HG02588 (cell line): ENCODE measurements at regions not wholly inside any gene's neighbourhood (a gene's known extent, or its start where the extent isn't known, plus 50 kb on each side); places are given as distances from the start of the nearest gene placed in this dataset.
"Not testable (repeated sequence)": the region's sequence is repeated elsewhere in the genome, so short reads cannot be mapped to it uniquely, and the experiment has no call there.

Experiments used
- ATAC-seq: cut with Tn5 transposase; IDR thresholded peaks from one replicate; pipeline ENCODE4 v1.9.1; 2021; ENCODE audit warnings: mild to moderate bottlenecking, moderate library complexity; ENCODE audit not compliant: unreplicated experiment

DNA sequence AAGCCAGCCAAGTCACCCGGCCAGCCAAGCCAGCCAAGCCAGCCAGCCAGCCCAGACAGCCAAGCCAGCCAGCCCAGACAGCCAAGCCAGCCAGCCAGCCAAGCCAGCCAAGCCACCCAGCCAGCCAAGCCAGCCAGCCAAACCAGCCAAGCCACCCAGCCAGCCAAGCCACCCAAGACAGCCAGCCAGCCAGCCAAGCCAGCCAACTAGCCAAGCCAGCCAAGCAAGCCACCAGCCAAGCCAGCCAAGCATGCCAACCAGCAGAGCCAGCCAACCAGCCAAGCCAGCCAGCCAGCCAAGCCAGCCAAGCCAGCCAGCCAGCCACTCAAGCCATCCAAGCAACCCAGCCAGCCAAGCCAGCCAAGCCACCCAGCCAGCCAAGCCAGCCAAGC is 323.1 kb upstream of the PLGLB2 start:
- not testable (repeated sequence) for ATAC-seq

- ATAC-seq: not testable (repeated sequence)
Measured at GRCh38 chr2:87425191-87425590, 322.7 kb upstream of the PLGLB2 start.

DNA sequence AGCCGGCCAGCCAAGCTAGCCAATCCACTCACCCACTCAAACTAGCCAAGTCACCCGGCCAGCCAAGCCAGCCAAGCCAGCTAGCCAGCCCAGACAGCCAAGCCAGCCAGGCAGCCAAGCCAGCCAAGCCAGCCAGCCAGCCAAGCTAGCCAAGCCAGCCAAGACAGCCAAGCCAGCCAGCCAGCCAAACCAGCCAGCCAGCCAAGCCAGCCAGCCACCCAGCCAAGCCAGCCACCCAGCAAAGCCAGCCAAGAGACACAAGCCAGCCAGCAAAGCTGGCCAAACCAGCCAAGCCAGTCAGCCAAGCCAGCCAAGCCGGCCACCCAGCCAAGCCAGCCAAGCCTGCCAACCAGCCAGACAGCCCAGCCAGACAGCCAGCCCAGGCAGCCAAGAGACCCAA is 322.2 kb upstream of the PLGLB2 start:
- not testable (repeated sequence) for ATAC-seq

GRCh38 chr2:87428452-87429130 is 319.3 kb upstream of the PLGLB2 start:
- ATAC-seq: not testable (repeated sequence)

GRCh38 chr2:87429206-87429930 is 318.5 kb upstream of the PLGLB2 start:
- ATAC-seq: not testable (repeated sequence)

- ATAC-seq: not testable (repeated sequence)
Measured at GRCh38 chr2:87429931-87430275, 318.0 kb upstream of the PLGLB2 start.

GRCh38 chr2:87431051-87431450 is 316.8 kb upstream of the PLGLB2 start:
- ATAC-seq: not testable (repeated sequence)

DNA sequence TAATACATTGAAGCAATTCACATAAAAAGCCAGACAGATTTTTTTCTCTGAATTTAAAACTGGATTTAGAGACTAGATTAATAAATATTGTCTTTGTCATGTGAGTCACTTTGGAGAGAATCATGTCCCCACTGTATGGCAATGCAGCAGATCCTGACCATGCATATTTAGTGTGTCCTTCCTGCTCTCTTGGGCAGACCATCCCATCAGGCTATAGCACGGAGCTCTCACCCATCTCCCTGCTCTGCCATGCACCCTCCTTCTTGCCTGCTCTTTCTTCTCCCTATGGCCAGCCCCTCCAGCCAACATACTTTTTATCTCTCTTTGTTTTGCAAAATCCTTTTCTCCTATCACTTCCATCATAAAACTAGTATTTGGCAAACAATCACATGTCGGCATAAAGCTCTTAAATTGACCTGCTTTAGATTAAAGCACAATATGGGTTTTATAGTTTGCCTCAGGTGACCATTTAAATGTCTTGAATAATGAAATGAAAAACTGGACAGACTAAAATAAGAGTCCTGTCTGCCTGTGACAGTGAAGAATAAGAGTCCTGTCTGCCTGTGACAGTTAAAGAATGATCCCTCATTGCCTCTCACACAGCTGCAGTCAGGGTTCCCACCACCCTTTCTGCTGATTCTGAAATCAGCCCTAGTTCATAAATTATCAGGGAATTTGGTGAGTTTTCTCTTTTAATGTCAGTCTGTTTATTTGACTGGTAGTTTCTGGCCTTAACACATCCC is 315.0 kb upstream of the PLGLB2 start:
- ATAC-seq: not testable (repeated sequence)

GRCh38 chr2:87436007-87436406 is 311.9 kb upstream of the PLGLB2 start:
- ATAC-seq: not testable (repeated sequence)

- not testable (repeated sequence) for ATAC-seq
Measured at GRCh38 chr2:87437701-87438260, 310.1 kb upstream of the PLGLB2 start.

DNA sequence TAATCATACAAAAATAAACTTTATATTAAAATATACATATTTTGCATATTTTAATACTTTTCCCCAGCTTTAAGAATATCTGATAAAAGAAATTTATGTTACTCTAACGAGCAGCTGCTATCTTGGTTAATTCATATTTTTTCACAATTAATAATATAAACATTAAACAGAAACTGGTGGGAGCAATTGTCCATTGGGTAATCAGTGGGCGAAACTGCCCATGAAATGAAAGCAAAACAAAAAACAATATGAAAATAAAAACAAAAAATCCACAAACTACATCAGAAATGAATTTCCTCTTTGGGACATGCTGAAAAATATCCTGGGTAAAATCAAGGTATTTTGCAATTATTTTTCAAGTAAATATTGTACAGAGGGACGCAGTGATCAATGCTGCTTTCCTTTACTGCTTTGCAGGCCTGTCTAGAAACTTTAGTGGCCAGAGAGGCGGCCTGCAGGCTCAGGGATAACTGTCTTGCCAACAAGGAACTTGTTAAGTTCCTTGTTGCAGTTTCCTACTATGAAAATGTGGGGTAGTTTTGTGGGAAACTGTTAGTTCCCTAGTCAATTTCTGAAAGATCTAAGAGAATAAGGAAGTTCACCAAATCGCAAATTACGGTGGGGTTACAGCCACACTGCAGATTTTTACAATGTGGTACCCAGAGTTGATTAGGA is 309.0 kb upstream of the PLGLB2 start:
- not testable (repeated sequence) for ATAC-seq

GRCh38 chr2:87439617-87440204 is 308.2 kb upstream of the PLGLB2 start:
- ATAC-seq: not testable (repeated sequence)

GRCh38 chr2:87440650-87441049 is 307.2 kb upstream of the PLGLB2 start:
- not testable (repeated sequence) for ATAC-seq

- not testable (repeated sequence) for ATAC-seq
Measured at GRCh38 chr2:87441375-87441774, 306.5 kb upstream of the PLGLB2 start.

DNA sequence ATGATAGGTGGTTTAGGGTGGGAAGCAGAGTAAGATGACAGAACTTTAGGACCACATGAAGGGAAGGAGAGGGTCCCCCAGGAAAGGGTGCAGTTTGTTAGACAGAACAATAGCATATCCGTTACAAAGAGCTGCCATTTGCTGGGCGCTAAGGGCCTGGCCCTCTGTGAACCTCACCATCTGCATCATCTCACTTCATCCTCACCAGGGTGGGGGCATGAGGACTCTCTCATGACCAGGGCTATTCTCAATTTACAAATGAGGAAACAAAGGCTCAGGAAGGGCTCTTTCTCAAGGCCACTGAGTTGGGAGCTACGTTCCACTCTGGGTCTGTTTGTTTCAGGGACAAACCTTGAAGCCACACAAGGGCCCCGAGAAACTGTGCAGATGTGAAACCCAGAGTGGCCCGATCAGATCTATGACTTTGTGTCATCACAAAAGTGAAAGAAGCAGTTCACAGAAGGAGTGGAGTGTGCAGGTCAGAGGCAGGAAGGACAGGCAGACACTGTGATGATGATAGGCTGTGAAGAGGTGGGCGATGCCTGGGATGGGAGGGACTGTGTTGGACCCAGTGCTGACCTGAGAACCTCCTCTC is 304.8 kb upstream of the PLGLB2 start:
- ATAC-seq: peak; percentile 97

DNA sequence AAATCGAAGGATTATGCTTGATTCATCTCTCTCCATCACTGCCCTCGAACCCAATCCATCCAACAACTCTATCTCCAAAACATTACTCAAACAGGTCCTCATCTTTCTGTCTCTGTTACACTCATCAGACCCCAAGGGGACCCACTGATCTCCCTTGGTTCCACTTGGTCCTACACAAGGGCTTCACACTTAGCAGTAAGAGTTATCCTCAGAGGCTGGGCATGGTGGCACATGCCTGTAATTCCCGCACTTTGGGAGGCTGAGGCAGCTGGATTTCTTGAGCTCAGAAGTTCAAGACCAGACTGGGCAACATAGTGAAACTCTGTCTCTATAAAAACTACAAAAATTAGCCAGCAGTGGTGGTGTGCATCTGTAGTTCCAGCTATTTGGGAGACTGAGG is 302.9 kb upstream of the PLGLB2 start:
- ATAC-seq: not testable (repeated sequence)

- ATAC-seq: not testable (repeated sequence)
Measured at GRCh38 chr2:87445613-87446312, 302.1 kb upstream of the PLGLB2 start.

DNA sequence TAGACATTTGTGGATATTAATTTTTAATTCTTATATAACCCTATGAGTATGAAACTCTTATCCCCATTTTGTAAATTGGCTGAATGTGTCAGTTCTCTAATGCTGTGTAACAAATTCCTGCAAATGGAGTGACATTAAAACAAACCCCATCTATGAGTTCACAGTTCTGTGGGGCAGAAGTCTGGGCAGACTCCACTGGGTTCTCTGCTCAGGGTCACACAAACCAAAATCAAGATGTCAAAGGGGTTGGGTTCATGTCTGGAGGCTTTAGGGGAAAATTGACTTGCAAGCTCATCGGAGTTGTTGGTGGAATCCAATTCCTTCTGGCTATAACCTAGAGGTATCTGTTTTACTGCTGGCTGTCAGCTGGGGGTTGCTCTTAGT is 301.6 kb upstream of the PLGLB2 start:
- not testable (repeated sequence) for ATAC-seq

- peak; percentile 58 for ATAC-seq
Measured at GRCh38 chr2:87449462-87449980, 298.4 kb upstream of the PLGLB2 start.
